NCI-H1694 treated with DMSO at 0.1 percent for 48 hours (cell line): ENCODE measurements at regions not wholly inside any gene's neighbourhood (a gene's known extent, or its start where the extent isn't known, plus 50 kb on each side); places are given as distances from the start of the nearest gene placed in this dataset.

Source experiments
- DNase-seq: peaks from one replicate; lab custom pipeline; 2025; lab: John Stamatoyannopoulos, UW

GRCh38 chr4:187919966-187920365 is 75.6 kb upstream of the ZFP42 start:
- DNase-seq, result no peak

DNA sequence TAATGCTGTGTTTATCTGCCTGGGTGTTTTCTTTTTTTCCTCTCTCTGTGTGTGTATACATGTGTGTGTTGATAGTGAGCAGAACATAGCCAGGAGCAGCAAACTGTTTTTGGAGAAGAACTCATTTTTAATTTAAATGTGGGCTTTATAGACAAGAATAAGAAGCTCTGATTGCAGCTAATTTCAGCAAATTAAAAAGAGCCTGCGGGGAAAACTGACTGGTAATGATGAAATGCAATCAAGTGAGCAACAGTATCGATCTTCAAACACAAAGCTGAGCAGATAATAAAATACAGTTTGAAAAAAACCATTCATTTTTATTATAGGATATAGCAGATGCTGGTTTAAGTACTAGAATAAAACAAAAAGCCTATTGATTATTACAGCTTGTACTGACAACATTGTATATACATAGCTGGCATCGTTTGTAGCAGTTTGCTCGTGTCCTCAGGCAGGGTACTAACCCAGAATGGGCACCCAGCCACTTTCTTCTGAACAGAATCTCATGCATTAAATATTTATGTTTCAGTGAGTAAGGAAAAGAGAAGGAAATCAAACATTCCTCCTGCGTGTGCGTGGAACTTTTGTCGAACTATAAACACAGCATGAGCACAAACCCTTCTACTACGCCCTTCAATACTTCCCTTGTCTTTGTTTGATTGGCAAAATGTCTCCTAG is 73.5 kb upstream of the ZFP42 start:
- DNase-seq, result no peak

GRCh38 chr4:187929024-187929423 is 66.5 kb upstream of the ZFP42 start:
- DNase-seq, result no peak

GRCh38 chr4:187934766-187935165 is 60.8 kb upstream of the ZFP42 start:
- DNase-seq, result no peak

GRCh38 chr4:187937557-187937956 is 58.0 kb upstream of the ZFP42 start:
- no peak for DNase-seq

DNA sequence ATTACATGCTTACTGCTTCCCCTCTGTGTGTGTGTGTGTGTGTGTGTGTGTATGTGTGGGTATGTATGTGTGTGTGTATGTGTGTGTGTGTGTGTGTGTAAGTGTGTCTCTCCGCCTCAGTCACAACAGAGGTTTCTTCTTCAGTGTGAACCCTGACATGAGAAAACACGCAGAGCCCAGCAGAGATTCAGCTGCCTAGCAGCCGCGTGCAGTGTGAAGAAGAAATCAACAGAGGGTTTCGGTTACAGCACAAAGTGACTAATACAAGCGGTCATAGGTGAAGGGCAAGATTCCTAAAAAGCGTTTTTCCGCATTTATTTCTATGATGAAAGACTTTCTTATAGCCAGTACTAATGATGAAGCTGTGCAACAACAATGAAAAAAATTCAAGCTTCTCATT is 55.3 kb upstream of the ZFP42 start:
- DNase-seq, result no peak

DNA sequence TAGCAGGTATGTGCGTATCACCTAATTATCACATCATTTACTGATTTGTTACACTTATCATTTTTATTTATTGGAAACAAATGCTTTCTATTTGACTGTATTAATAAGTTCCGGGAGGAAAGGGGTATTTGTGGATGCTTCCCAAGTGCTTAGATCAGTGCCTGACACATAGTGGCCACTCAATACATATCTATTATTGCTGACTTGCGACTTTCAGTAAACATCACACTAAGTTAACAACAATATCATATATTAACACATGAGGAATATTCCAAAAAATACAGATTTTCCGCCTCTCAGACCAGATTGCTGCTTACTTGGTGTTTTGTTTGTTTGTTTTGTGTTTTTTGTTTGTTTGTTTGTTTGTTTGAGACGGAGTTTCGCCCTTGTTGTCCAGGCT is 52.6 kb upstream of the ZFP42 start:
- DNase-seq, result no peak

DNA sequence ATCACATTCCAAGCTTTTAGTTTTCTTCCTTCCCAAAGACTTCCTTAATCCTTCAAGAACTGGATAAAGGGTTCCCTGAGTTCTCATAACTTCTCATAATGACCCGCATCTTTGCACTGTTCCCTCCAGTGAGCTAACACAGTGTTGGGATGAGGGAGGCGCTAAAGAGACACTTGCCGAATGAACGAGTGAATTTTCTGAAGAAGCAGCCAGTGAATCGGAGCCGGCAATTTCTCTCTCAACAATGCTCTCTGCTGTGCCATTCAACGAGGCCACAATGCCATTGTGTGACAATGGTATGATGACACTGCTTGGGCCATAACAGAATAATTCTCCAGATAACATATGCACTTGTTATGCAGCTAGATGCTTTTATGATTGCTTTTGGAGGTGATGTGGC is 51.4 kb upstream of the ZFP42 start:
- no peak for DNase-seq
